H1 (cell line): ENCODE measurements at regions not wholly inside any gene's neighbourhood (a gene's known extent, or its start where the extent isn't known, plus 50 kb on each side); places are given as distances from the start of the nearest gene placed in this dataset.

Experiments used
- CTCF ChIA-PET: fragments of 300-600 bp; sonication (Branson Sonifier 250); formaldehyde crosslinking; loops from one replicate; lab custom pipeline; 2021; ENCODE audit not compliant: partially characterized antibody; lab: Charles Lee
- POLR2A ChIA-PET: fragments of 300-600 bp; sonication (Branson Sonifier 250); formaldehyde crosslinking; loops from one replicate; lab custom pipeline; 2021; ENCODE audit warnings: inconsistent platforms; ENCODE audit not compliant: partially characterized antibody; lab: Charles Lee
- DNase-seq, 2 experiments: peaks; one replicate each; pipeline versions ENCODE4 v3.0.0 to v3.0.0-alpha.2; 2010 to 2022; ENCODE audit warnings: low spot score in 2 of 2, low read depth in 1 of 2, mixed read lengths in 1 of 2
- FAIRE-seq: peaks from 2 replicates; lab custom pipeline; 2011; peaks lifted over from hg19 to GRCh38; lab: Jason Lieb, UNC
- H2AFZ ChIP-seq: 2 replicates; pipeline ENCODE4 v1.8.1; 2012; ENCODE audit warnings: low read length, inconsistent platforms
- H2AK5ac ChIP-seq: 2 replicates; pipeline ENCODE4 v1.6.1; 2013; ENCODE audit warnings: low read depth, low read length
- H2BK120ac ChIP-seq: replicated peaks from 2 replicates; pipeline ENCODE3; 2013; ENCODE audit warnings: low read depth, low read length, inconsistent platforms
- H2BK12ac ChIP-seq: 2 replicates; pipeline ENCODE4 v1.6.1; 2013; ENCODE audit warnings: low read depth, low read length
- H2BK15ac ChIP-seq: 2 replicates; pipeline ENCODE4 v1.6.1; 2013; ENCODE audit warnings: low read length
- H2BK20ac ChIP-seq: 2 replicates; pipeline ENCODE4 v1.6.1; 2013; ENCODE audit warnings: low read length
- H2BK5ac ChIP-seq: 2 replicates; pipeline ENCODE4 v1.6.1; 2013; ENCODE audit warnings: low read depth, low read length
- H3K14ac ChIP-seq: 2 replicates; pipeline ENCODE4 v1.6.1; 2013; ENCODE audit warnings: inconsistent platforms; ENCODE audit not compliant: insufficient read length
- H3K18ac ChIP-seq: 2 replicates; pipeline ENCODE4 v1.6.1; 2013; ENCODE audit warnings: low read length; ENCODE audit errors: extremely low read depth
- H3K23ac ChIP-seq: 2 replicates; pipeline ENCODE4 v1.6.1; 2013; ENCODE audit warnings: inconsistent platforms; ENCODE audit not compliant: insufficient read length
- H3K23me2 ChIP-seq: 2 replicates; pipeline ENCODE4 v1.6.1; 2013; ENCODE audit warnings: low read depth, low read length
- H3K27ac ChIP-seq: 2 replicates; pipeline ENCODE4 v1.6.1; 2011; ENCODE audit warnings: low read depth, low read length, inconsistent platforms
- H3K27me3 ChIP-seq, 4 experiments: replicated peaks in 1 of 4; 1 replicate in 1 of 4; 2 replicates in 3 of 4; pipeline versions ENCODE4 v1.6.1 to v1.8.1; 2011 to 2013; ENCODE audit warnings: low read length in 3 of 4, mild to moderate bottlenecking in 3 of 4, inconsistent platforms in 2 of 4, mixed read lengths in 2 of 4, moderate library complexity in 1 of 4; ENCODE audit not compliant: control insufficient read depth in 3 of 4, insufficient read depth in 3 of 4; ENCODE audit errors: extremely low read depth in 1 of 4
- H3K36me3 ChIP-seq, 4 experiments: 2 replicates each; pipeline versions ENCODE4 v1.6.1 to v1.8.1; 2011 to 2013; ENCODE audit warnings: mild to moderate bottlenecking in 4 of 4, low read length in 3 of 4, moderate library complexity in 2 of 4, control low read depth in 1 of 4, inconsistent platforms in 1 of 4; ENCODE audit not compliant: insufficient read depth in 4 of 4, control insufficient read depth in 2 of 4
- H3K4ac ChIP-seq: replicated peaks from 2 replicates; pipeline ENCODE3; 2013; ENCODE audit warnings: low read length, low read depth, mixed read lengths, inconsistent platforms; ENCODE audit not compliant: insufficient read length
- H3K4me1 ChIP-seq, 4 experiments: replicated peaks in 1 of 4; 1 replicate in 1 of 4; 2 replicates in 3 of 4; pipeline versions ENCODE4 v1.6.1 to v1.8.1; 2011 to 2013; ENCODE audit warnings: low read length in 3 of 4, inconsistent platforms in 2 of 4, mixed read lengths in 1 of 4; ENCODE audit not compliant: insufficient read depth in 4 of 4, control insufficient read depth in 3 of 4
- H3K4me2 ChIP-seq, 2 experiments: 2 replicates each; pipeline versions ENCODE4 v1.6.1 to v1.8.1; 2011 to 2013; ENCODE audit warnings: low read depth in 2 of 2, low read length in 2 of 2, control low read depth in 1 of 2, inconsistent platforms in 1 of 2, mild to moderate bottlenecking in 1 of 2; ENCODE audit not compliant: insufficient read depth in 1 of 2
- H3K4me3 ChIP-seq, 4 experiments: fragments of 200-600, 300-600 bp in 1 of 4; sonication (generic), shearing (Covaris generic), sonication (Bioruptor Twin) in 1 of 4; 2 replicates each; pipeline versions ENCODE4 v1.5.1 to v1.8.1; 2011 to 2016; ENCODE audit warnings: low read length in 4 of 4, low read depth in 3 of 4, control low read depth in 2 of 4, inconsistent platforms in 2 of 4, mild to moderate bottlenecking in 2 of 4, mixed read lengths in 1 of 4, moderate library complexity in 1 of 4; ENCODE audit not compliant: insufficient read depth in 2 of 4; ENCODE audit errors: extremely low read depth in 1 of 4
- H3K56ac ChIP-seq: replicated peaks from 2 replicates; pipeline ENCODE3; 2013; ENCODE audit warnings: low read depth, mild to moderate bottlenecking, mixed read lengths, low read length, inconsistent platforms; ENCODE audit not compliant: insufficient read length
- H3K79me1 ChIP-seq: 2 replicates; pipeline ENCODE4 v1.6.1; 2013; ENCODE audit warnings: low read depth, low read length, control low read depth
- H3K79me2 ChIP-seq, 2 experiments: 2 replicates each; pipeline versions ENCODE4 v1.6.1 to v1.8.1; 2012 to 2013; ENCODE audit warnings: low read length in 2 of 2, mild to moderate bottlenecking in 2 of 2, inconsistent platforms in 1 of 2; ENCODE audit not compliant: insufficient read depth in 2 of 2, control insufficient read depth in 1 of 2
- H3K9ac ChIP-seq, 4 experiments: replicated peaks in 1 of 4; 1 replicate in 1 of 4; 2 replicates in 3 of 4; pipeline versions ENCODE4 v1.6.1 to v1.8.1; 2011 to 2013; ENCODE audit warnings: low read depth in 3 of 4, low read length in 3 of 4, control low read depth in 2 of 4, mild to moderate bottlenecking in 2 of 4, moderate library complexity in 2 of 4, inconsistent platforms in 1 of 4; ENCODE audit errors: extremely low read depth in 1 of 4
- H3K9me3 ChIP-seq, 2 experiments: 2 replicates each; pipeline versions ENCODE4 v1.6.1 to v1.8.1; 2012 to 2013; ENCODE audit warnings: mild to moderate bottlenecking in 2 of 2, moderate library complexity in 2 of 2, control low read depth in 1 of 2, inconsistent platforms in 1 of 2, low read depth in 1 of 2, low read length in 1 of 2, mixed read lengths in 1 of 2; ENCODE audit not compliant: insufficient read depth in 2 of 2
- H4K20me1 ChIP-seq, 2 experiments: replicated peaks in 1 of 2; 2 replicates each; pipeline versions ENCODE3 to v1.8.1; 2011 to 2013; ENCODE audit warnings: inconsistent platforms in 2 of 2, low read length in 2 of 2, mild to moderate bottlenecking in 1 of 2; ENCODE audit not compliant: insufficient read depth in 2 of 2, control insufficient read depth in 1 of 2
- H4K5ac ChIP-seq: 2 replicates; pipeline ENCODE4 v1.6.1; 2013; ENCODE audit warnings: low read length, low read depth, mixed read lengths, inconsistent platforms; ENCODE audit not compliant: insufficient read length
- H4K8ac ChIP-seq: 2 replicates; pipeline ENCODE4 v1.8.0; 2013; ENCODE audit warnings: mild to moderate bottlenecking, moderate library complexity, low read length, inconsistent platforms; ENCODE audit not compliant: insufficient read depth; ENCODE audit errors: extremely low read depth
- H4K91ac ChIP-seq: replicated peaks from 2 replicates; pipeline ENCODE3; 2013; ENCODE audit warnings: low read length, mixed read lengths, inconsistent platforms; ENCODE audit not compliant: insufficient read length
- ASH2L ChIP-seq: fragments of 200-600, 300-600 bp; sonication (generic); IDR thresholded peaks from one replicate; pipeline ENCODE4 v1.7.1; 2017; ENCODE audit warnings: low read length
- BCL11A ChIP-seq, 2 experiments: IDR thresholded peaks; one replicate each; pipeline ENCODE4 v1.6.1; 2011; ENCODE audit warnings: low read depth in 2 of 2, low read length in 2 of 2, mild to moderate bottlenecking in 2 of 2
- CBX8 ChIP-seq: fragments of 300-800, 300-1000 bp; sonication (generic); IDR thresholded peaks from 2 replicates; pipeline ENCODE4 v1.7.1; 2016; ENCODE audit warnings: low read depth, low read length, borderline replicate concordance
- FOSL1 ChIP-seq: IDR thresholded peaks from 2 replicates; pipeline ENCODE4 v1.6.1; 2011; ENCODE audit warnings: mild to moderate bottlenecking, low read depth, low read length, moderate library complexity; ENCODE audit not compliant: insufficient read depth
- HDAC2 ChIP-seq, 2 experiments: fragments of 300-600 bp in 1 of 2; sonication (generic) in 1 of 2; IDR thresholded peaks; 2 replicates each; pipeline ENCODE4 v1.6.1; 2011 to 2012; ENCODE audit warnings: low read depth in 2 of 2, low read length in 2 of 2, mild to moderate bottlenecking in 2 of 2, moderate library complexity in 2 of 2, borderline replicate concordance in 1 of 2, inconsistent platforms in 1 of 2
- NRF1 ChIP-seq: IDR thresholded peaks from 2 replicates; pipeline ENCODE4 v1.6.1; 2011; ENCODE audit warnings: mild to moderate bottlenecking, low read depth, low read length, improper control_type of control experiment
- RBBP5 ChIP-seq: IDR thresholded peaks from 2 replicates; pipeline ENCODE4 v1.7.1; 2012; ENCODE audit warnings: low read depth, mild to moderate bottlenecking, inconsistent platforms, low read length, moderate library complexity, borderline replicate concordance
- SIN3A ChIP-seq, 2 experiments: IDR thresholded peaks in 1 of 2; conservative IDR thresholded peaks in 1 of 2; 2 replicates each; pipeline ENCODE4 v1.6.1; 2011 to 2012; ENCODE audit warnings: low read length in 2 of 2, improper control_type of control experiment in 1 of 2, low read depth in 1 of 2, mild to moderate bottlenecking in 1 of 2
- SP1 ChIP-seq: IDR thresholded peaks from 2 replicates; pipeline ENCODE4 v1.6.1; 2011; ENCODE audit warnings: low read depth, low read length
- SP4 ChIP-seq: IDR thresholded peaks from 2 replicates; pipeline ENCODE4 v1.6.1; 2012; ENCODE audit warnings: low read length, inconsistent platforms
- SUZ12 ChIP-seq: fragments of 200-600 bp; sonication (generic); IDR thresholded peaks from 2 replicates; pipeline ENCODE4 v1.6.1; 2012; ENCODE audit warnings: mild to moderate bottlenecking, inconsistent platforms, low read length, moderate library complexity, mixed read lengths
- ZNF274 ChIP-seq: IDR thresholded peaks from 2 replicates; pipeline ENCODE4 v1.7.0; 2012; ENCODE audit warnings: low read length, borderline replicate concordance; ENCODE audit errors: extremely low read depth
- WGBS, 2 experiments: shearing (Covaris generic) in 1 of 2; methylation state at CpG; one replicate each; pipeline versions ENCODE4 v1.1.6 to v1.1.7; 2013 to 2015; ENCODE audit warnings: low lambda C conversion rate in 2 of 2, mixed read lengths in 2 of 2, inconsistent platforms in 1 of 2, low coverage in 1 of 2, missing lambda C conversion rate in 1 of 2; ENCODE audit not compliant: insufficient replicate concordance in 2 of 2, insufficient coverage in 1 of 2, insufficient read length in 1 of 2; ENCODE audit errors: extremely low coverage in 1 of 2, missing lambda C conversion rate in 1 of 2; 5-methylcytosine and 5-hydroxymethylcytosine counted together
- TF ChIP-seq, protein P1 (sequence below): IDR thresholded peaks from 2 replicates; pipeline ENCODE4 v1.6.1; 2012; ENCODE audit warnings: inconsistent platforms
- TF ChIP-seq, protein P2 (sequence below): IDR thresholded peaks from 2 replicates; pipeline ENCODE4 v1.6.1; 2011; ENCODE audit warnings: low read depth, mild to moderate bottlenecking, low read length; ENCODE audit not compliant: insufficient read depth

DNA sequence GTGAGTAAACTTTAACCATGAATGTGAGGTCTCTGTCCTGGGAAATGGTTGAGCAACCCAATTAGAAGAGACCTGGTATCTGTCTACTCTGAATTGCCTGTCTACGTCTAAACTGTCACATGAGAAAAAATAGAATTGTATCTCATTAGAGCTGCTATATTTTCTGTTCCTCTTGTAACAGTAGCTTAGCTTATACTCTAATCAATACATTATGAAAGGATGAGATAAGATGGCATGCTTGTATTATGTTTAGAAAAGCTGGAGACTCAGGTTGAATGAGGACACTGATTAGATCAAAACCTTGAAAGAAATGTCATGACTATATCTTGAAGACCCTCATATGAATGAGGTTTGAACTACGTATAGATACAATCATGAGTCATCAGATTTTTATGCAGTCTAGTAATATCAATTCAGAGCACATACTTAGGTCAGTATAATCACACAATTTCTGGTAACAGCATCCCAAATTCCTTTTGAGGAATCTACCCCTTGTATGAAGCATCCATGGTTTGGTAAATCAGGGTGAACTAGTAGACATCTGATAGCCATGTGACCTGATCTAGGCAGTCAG lies 561.5 kb upstream of the CHORDC1 start:
- no peak overlapping the region for H3K56ac ChIP-seq
- no peak for FAIRE-seq
- ChIA-PET CTCF (no interaction called here), POLR2A (no interaction called here)
- H3K23ac ChIP-seq: no peak overlapping the region
- no peaks in the 10 kb centered on the region for H3K23me2 ChIP-seq
- no peak overlapping the region for H4K91ac ChIP-seq
- WGBS, 2 experiments: 89% methylated on average over 2 of the region's 2 CpGs; no CpG with 5 or more reads in 1 of the 2 experiments
- H3K36me3 ChIP-seq: no peaks in the 10 kb centered on the region
- H3K4me2 ChIP-seq: no peak overlapping the region
- H3K27ac ChIP-seq: no peak overlapping the region
- no peak overlapping the region for H2BK15ac ChIP-seq
- no peak overlapping the region for H3K4me3 ChIP-seq
- H2AK5ac ChIP-seq: no peak overlapping the region
- no peak overlapping the region for H2BK120ac ChIP-seq
- H2BK20ac ChIP-seq: no peak overlapping the region
- H3K18ac ChIP-seq: no peak overlapping the region
- DNase-seq: no peak
- H2BK5ac ChIP-seq: no peak overlapping the region
- H2AFZ ChIP-seq: no peak overlapping the region
- H3K79me2 ChIP-seq: no peaks in the 10 kb centered on the region
- H3K9ac ChIP-seq: no peak overlapping the region
- H3K9me3 ChIP-seq: no peaks in the 10 kb centered on the region
- H4K8ac ChIP-seq: no peak overlapping the region
- no peak overlapping the region for H3K4ac ChIP-seq
- no peak overlapping the region for H3K14ac ChIP-seq
- H3K27me3 ChIP-seq: no peaks in the 10 kb centered on the region
- no peaks in the 10 kb centered on the region for H4K20me1 ChIP-seq
- H4K5ac ChIP-seq: no peak overlapping the region
- H3K79me1 ChIP-seq: no peaks in the 10 kb centered on the region
- no peak overlapping the region for H2BK12ac ChIP-seq
- no peaks in the 10 kb centered on the region for H3K4me1 ChIP-seq
- no peak for TF ChIP-seq BCL11A (IDR thresholded peaks at IDR 0.05; ENCODE audit: low read depth in 2 of 2, low read length in 2 of 2)
- no peak for TF ChIP-seq FOSL1
- no peak for TF ChIP-seq CBX8
- TF ChIP-seq NRF1: no peak
- TF ChIP-seq SP4: no peak
- TF ChIP-seq HDAC2 (IDR thresholded peaks at IDR 0.05; ENCODE audit: borderline replicate concordance in 1 of 2, low read depth in 2 of 2, low read length in 2 of 2): no peak
- no peak for TF ChIP-seq SP1
- TF ChIP-seq, protein P1, sequence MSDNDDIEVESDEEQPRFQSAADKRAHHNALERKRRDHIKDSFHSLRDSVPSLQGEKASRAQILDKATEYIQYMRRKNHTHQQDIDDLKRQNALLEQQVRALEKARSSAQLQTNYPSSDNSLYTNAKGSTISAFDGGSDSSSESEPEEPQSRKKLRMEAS: no peak
- TF ChIP-seq ZNF274: no peak
- no peak for TF ChIP-seq RBBP5
- no peak for TF ChIP-seq SUZ12
- TF ChIP-seq ASH2L: no peak
- no peak for TF ChIP-seq SIN3A (conservative IDR thresholded peaks at IDR 0.05 in 1 of 2, IDR thresholded peaks at IDR 0.05 in 1 of 2; ENCODE audit: low read depth in 1 of 2, low read length in 2 of 2)
- TF ChIP-seq, protein P2, sequence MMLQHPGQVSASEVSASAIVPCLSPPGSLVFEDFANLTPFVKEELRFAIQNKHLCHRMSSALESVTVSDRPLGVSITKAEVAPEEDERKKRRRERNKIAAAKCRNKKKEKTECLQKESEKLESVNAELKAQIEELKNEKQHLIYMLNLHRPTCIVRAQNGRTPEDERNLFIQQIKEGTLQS: no peak
